Trophoblast cell (in vitro differentiated cells and primary cell): ENCODE measurements at regions not wholly inside any gene's neighbourhood (a gene's known extent, or its start where the extent isn't known, plus 50 kb on each side); places are given as distances from the start of the nearest gene placed in this dataset.

Experiments used
- DNase-seq, 2 donors: peaks; one replicate each; pipeline ENCODE4 v3.0.0-alpha.2; 2016
- H2AFZ ChIP-seq: 2 replicates; pipeline ENCODE4 v1.6.1; 2013; ENCODE audit warnings: low read length, moderate library complexity, mild to moderate bottlenecking; ENCODE audit not compliant: insufficient read depth, poor library complexity
- H2AK5ac ChIP-seq: 2 replicates; pipeline ENCODE4 v1.6.1; 2013; ENCODE audit warnings: mild to moderate bottlenecking, low read length
- H2BK120ac ChIP-seq: 2 replicates; pipeline ENCODE4 v1.6.1; 2013; ENCODE audit warnings: low read length, mild to moderate bottlenecking, moderate library complexity; ENCODE audit not compliant: insufficient read depth, poor library complexity
- H2BK12ac ChIP-seq: 2 replicates; pipeline ENCODE4 v1.6.1; 2013; ENCODE audit warnings: mild to moderate bottlenecking, low read length, moderate library complexity
- H2BK5ac ChIP-seq: 2 replicates; pipeline ENCODE4 v1.6.1; 2013; ENCODE audit warnings: low read length, low read depth, moderate library complexity, mild to moderate bottlenecking; ENCODE audit not compliant: poor library complexity
- H3K14ac ChIP-seq: 2 replicates; pipeline ENCODE4 v1.6.1; 2013; ENCODE audit warnings: mild to moderate bottlenecking, low read length
- H3K18ac ChIP-seq: 2 replicates; pipeline ENCODE4 v1.6.1; 2013; ENCODE audit warnings: mild to moderate bottlenecking, low read length
- H3K23ac ChIP-seq: 2 replicates; pipeline ENCODE4 v1.6.1; 2013; ENCODE audit warnings: low read length
- H3K27ac ChIP-seq: 2 replicates; pipeline ENCODE4 v1.5.1; 2013; ENCODE audit warnings: low read depth, mild to moderate bottlenecking, inconsistent platforms, low read length, moderate library complexity
- H3K27me3 ChIP-seq: 2 replicates; pipeline ENCODE4 v1.6.1; 2013; ENCODE audit warnings: inconsistent platforms, mild to moderate bottlenecking, low read length, moderate library complexity; ENCODE audit not compliant: insufficient read depth
- H3K36me3 ChIP-seq, 2 experiments: 1 replicate in 1 of 2; 2 replicates in 1 of 2; pipeline ENCODE4 v1.6.1; 2013; ENCODE audit warnings: low read length in 2 of 2, mild to moderate bottlenecking in 2 of 2, moderate library complexity in 1 of 2; ENCODE audit not compliant: insufficient read depth in 2 of 2, control insufficient read depth in 1 of 2
- H3K4ac ChIP-seq: 2 replicates; pipeline ENCODE4 v1.6.1; 2013; ENCODE audit warnings: low read depth, mild to moderate bottlenecking, low read length, moderate library complexity
- H3K4me1 ChIP-seq, 2 experiments: 1 replicate in 1 of 2; 2 replicates in 1 of 2; pipeline ENCODE4 v1.6.1; 2013; ENCODE audit warnings: low read length in 2 of 2, mild to moderate bottlenecking in 2 of 2, moderate library complexity in 1 of 2; ENCODE audit not compliant: insufficient read depth in 2 of 2, control insufficient read depth in 1 of 2
- H3K4me2 ChIP-seq: 2 replicates; pipeline ENCODE4 v1.6.1; 2013; ENCODE audit warnings: inconsistent platforms, mild to moderate bottlenecking, low read length, moderate library complexity
- H3K4me3 ChIP-seq: 2 replicates; pipeline ENCODE4 v1.5.1; 2013; ENCODE audit warnings: mild to moderate bottlenecking, low read depth, low read length, inconsistent platforms
- H3K79me1 ChIP-seq: one replicate; pipeline ENCODE4 v1.6.1; 2013; ENCODE audit warnings: low read length
- H3K79me2 ChIP-seq: 2 replicates; pipeline ENCODE4 v1.6.1; 2013; ENCODE audit warnings: low read length, mild to moderate bottlenecking; ENCODE audit not compliant: control insufficient read depth, insufficient read depth, poor library complexity
- H3K9ac ChIP-seq: 2 replicates; pipeline ENCODE4 v1.6.1; 2013; ENCODE audit warnings: mild to moderate bottlenecking, low read length
- H3K9me3 ChIP-seq: 2 replicates; pipeline ENCODE4 v1.6.1; 2013; ENCODE audit warnings: low read depth, mild to moderate bottlenecking, control low read depth, inconsistent platforms, low read length; ENCODE audit not compliant: insufficient read depth
- H4K12ac ChIP-seq: 2 replicates; pipeline ENCODE4 v1.6.1; 2013; ENCODE audit warnings: low read depth, mild to moderate bottlenecking, low read length, moderate library complexity
- H4K8ac ChIP-seq: 2 replicates; pipeline ENCODE4 v1.6.1; 2013; ENCODE audit warnings: low read depth, mild to moderate bottlenecking, low read length, moderate library complexity
- H4K91ac ChIP-seq: one replicate; pipeline ENCODE4 v1.6.1; 2013; ENCODE audit warnings: low read depth, mild to moderate bottlenecking, low read length, moderate library complexity
- WGBS: extraction: QIAGEN DNeasy Blood & Tissue Kit; methylation state at CpG from one replicate; pipeline ENCODE4 v1.1.7; 2013; ENCODE audit warnings: missing lambda C conversion rate; ENCODE audit not compliant: insufficient read length, insufficient coverage; ENCODE audit errors: extremely low coverage; 5-methylcytosine and 5-hydroxymethylcytosine counted together

DNA sequence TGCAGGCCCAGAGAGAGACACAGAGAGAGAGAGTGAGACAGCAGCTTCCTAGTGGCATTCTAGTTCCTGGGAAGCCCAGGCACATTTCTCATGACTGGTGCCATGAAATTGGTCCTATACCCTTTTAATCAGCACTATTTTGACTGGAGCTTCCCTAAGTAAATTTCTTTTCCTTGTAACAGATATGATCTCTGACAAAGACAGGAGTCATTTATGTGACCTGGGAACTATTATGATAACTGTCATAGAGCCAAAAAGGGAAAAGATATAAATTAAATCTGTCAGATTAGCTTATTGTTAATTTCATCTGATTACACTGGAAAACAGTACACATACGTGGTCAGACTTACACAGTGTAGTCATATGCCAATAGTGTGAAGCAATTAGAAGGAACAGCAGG is 161.3 kb upstream of the HNRNPA3 start:
- Histone ChIP-seq H2AFZ (no peak overlapping the region), H3K36me3 (no peaks in the 10 kb centered on the region), H2BK5ac (no peak overlapping the region), H3K4me1 (no peaks in the 10 kb centered on the region), H3K9me3 (no peaks in the 10 kb centered on the region), H3K27ac (no peak overlapping the region), H3K27me3 (no peaks in the 10 kb centered on the region), H4K12ac (no peak overlapping the region), H3K18ac (no peak overlapping the region), H4K91ac (no peak overlapping the region), H3K79me2 (no peaks in the 10 kb centered on the region), H3K4ac (no peak overlapping the region), H3K4me2 (no peak overlapping the region), H2BK12ac (no peak overlapping the region), H3K9ac (no peak overlapping the region), H4K8ac (no peak overlapping the region), H2BK120ac (no peak overlapping the region), H3K4me3 (no peak overlapping the region), H3K23ac (no peak overlapping the region), H3K14ac (no peak overlapping the region), H2AK5ac (no peak overlapping the region), H3K79me1 (no peaks in the 10 kb centered on the region)
- WGBS: no CpG with 5 or more reads among the region's 1 CpG
- DNase-seq: no peak

DNA sequence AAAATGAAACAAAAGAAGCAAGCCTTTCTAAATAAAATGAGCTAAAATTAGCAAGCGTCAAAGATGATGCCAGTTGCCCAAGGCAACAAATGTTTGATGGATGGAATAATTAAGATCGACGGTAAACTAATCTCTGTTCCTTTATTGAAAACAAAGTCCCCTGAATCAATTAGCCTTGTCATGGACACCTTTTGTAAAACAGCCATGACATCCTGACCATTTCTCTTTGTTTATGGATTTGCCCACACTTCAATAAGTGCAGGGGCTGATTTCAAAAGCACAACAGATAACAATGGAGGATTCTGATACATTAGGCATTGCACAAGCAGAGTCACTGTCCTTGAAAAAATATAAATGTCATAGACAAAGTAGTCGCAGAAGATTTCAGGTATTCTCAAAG is 160.1 kb upstream of the HNRNPA3 start:
- no peak overlapping the region for H3K4ac ChIP-seq
- no peak overlapping the region for H2BK120ac ChIP-seq
- no peak overlapping the region for H3K4me2 ChIP-seq
- H2AK5ac ChIP-seq: no peak overlapping the region
- H2AFZ ChIP-seq: no peak overlapping the region
- no peaks in the 10 kb centered on the region for H3K27me3 ChIP-seq
- no peak overlapping the region for H4K12ac ChIP-seq
- no peak overlapping the region for H4K91ac ChIP-seq
- no peak overlapping the region for H3K27ac ChIP-seq
- no peak for DNase-seq
- no peak overlapping the region for H3K18ac ChIP-seq
- H2BK5ac ChIP-seq: no peak overlapping the region
- no peak overlapping the region for H3K9ac ChIP-seq
- H3K79me1 ChIP-seq: no peaks in the 10 kb centered on the region
- no peak overlapping the region for H3K14ac ChIP-seq
- H3K4me3 ChIP-seq: no peak overlapping the region
- no peaks in the 10 kb centered on the region for H3K36me3 ChIP-seq
- H4K8ac ChIP-seq: no peak overlapping the region
- WGBS: no CpG with 5 or more reads among the region's 4 CpGs
- H3K4me1 ChIP-seq: no peaks in the 10 kb centered on the region
- no peak overlapping the region for H3K23ac ChIP-seq
- no peak overlapping the region for H2BK12ac ChIP-seq
- H3K9me3 ChIP-seq: no peaks in the 10 kb centered on the region
- H3K79me2 ChIP-seq: no peaks in the 10 kb centered on the region

DNA sequence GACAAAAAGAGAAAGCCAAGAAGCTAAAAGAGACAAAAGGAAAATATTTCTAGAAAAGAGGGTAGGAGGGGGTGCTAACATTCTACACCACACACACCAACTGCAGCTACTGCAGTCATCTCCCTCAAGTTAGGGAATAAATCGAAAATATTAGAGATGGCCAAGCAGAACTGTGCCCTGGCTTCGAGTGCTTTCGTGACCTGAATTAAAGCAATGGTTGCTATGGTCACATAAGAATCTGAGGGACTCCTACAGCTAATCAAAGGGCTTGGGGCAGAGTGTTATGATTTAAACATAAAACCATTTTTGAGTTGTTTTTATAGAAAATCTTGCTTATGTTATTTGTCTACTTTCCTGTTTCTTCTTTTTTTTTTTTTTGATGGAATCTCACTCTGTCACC is 159.6 kb upstream of the HNRNPA3 start:
- no peak overlapping the region for H3K18ac ChIP-seq
- H3K14ac ChIP-seq: no peak overlapping the region
- peak in 1 of 2 donors; percentile 25 for DNase-seq
- no peak overlapping the region for H3K9ac ChIP-seq
- no peak overlapping the region for H3K4me2 ChIP-seq
- H2AFZ ChIP-seq: no peak overlapping the region
- H3K79me2 ChIP-seq: no peaks in the 10 kb centered on the region
- no peak overlapping the region for H3K23ac ChIP-seq
- H2BK5ac ChIP-seq: no peak overlapping the region
- H3K36me3 ChIP-seq: no peaks in the 10 kb centered on the region
- no peak overlapping the region for H4K12ac ChIP-seq
- no peak overlapping the region for H3K27ac ChIP-seq
- H3K27me3 ChIP-seq: no peaks in the 10 kb centered on the region
- H4K91ac ChIP-seq: no peak overlapping the region
- H3K9me3 ChIP-seq: no peaks in the 10 kb centered on the region
- WGBS: no CpG with 5 or more reads among the region's 3 CpGs
- no peak overlapping the region for H2BK120ac ChIP-seq
- no peaks in the 10 kb centered on the region for H3K4me1 ChIP-seq
- H2BK12ac ChIP-seq: peak overlapping the region; percentile 3
- H3K79me1 ChIP-seq: no peaks in the 10 kb centered on the region
- H2AK5ac ChIP-seq: no peak overlapping the region
- H3K4ac ChIP-seq: no peak overlapping the region
- H3K4me3 ChIP-seq: no peak overlapping the region
- no peak overlapping the region for H4K8ac ChIP-seq

- no peak overlapping the region for H2BK120ac ChIP-seq
- H3K27me3 ChIP-seq: no peaks in the 10 kb centered on the region
- no peaks in the 10 kb centered on the region for H3K36me3 ChIP-seq
- H2BK12ac ChIP-seq: no peak overlapping the region
- H3K4me2 ChIP-seq: no peak overlapping the region
- no peaks in the 10 kb centered on the region for H3K79me2 ChIP-seq
- H2BK5ac ChIP-seq: no peak overlapping the region
- no CpG with 5 or more reads among the region's 1 CpG for WGBS
- H3K14ac ChIP-seq: no peak overlapping the region
- H4K91ac ChIP-seq: no peak overlapping the region
- no peak overlapping the region for H3K4me3 ChIP-seq
- no peak overlapping the region for H2AK5ac ChIP-seq
- H3K9me3 ChIP-seq: no peaks in the 10 kb centered on the region
- H3K9ac ChIP-seq: no peak overlapping the region
- H3K4me1 ChIP-seq: no peaks in the 10 kb centered on the region
- no peak overlapping the region for H4K12ac ChIP-seq
- no peak overlapping the region for H3K27ac ChIP-seq
- no peak overlapping the region for H3K23ac ChIP-seq
- H3K79me1 ChIP-seq: no peaks in the 10 kb centered on the region
- no peak overlapping the region for H3K4ac ChIP-seq
- no peak overlapping the region for H3K18ac ChIP-seq
- H4K8ac ChIP-seq: no peak overlapping the region
- H2AFZ ChIP-seq: no peak overlapping the region
- no peak for DNase-seq
Measured at GRCh38 chr2:177053716-177054115, 158.9 kb upstream of the HNRNPA3 start.
